ENCODE measurements at regions not wholly inside any gene's neighbourhood (a gene's known extent, or its start where the extent isn't known, plus 50 kb on each side); places are given as distances from the start of the nearest gene placed in this dataset.

DNA sequence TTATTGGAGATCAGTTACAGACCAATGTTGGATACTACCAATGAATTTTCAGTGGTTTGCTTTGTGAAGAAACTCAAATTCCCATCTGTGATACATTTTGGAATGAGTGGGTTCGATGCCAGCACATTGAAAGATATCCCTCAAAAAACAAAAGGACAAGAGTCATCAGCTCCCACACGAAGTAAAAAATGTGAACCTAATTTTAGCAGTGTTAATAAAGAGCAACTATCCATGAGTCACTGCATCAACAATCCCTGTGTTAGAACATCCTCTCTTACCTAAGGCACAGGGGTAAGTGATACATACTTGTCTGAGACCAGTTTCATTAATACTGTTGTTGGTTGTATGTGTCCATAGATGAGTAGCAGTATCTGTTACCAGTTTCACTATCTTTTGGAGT, 551.8 kb upstream of the SOX11 start:
- Histone ChIP-seq H2AFZ (ENCODE audit: low read depth, low read length, severe bottlenecking) (no peak overlapping the region), H3F3A (ENCODE audit: insufficient read depth) (no peaks in the 10 kb centered on the region), H3K27ac (ENCODE audit: low read depth, low read length) (no peak overlapping the region), H3K9me3 (ENCODE audit: insufficient read depth, low read length) (no peaks in the 10 kb centered on the region), H3K36me3 (ENCODE audit: low read length) (no peaks in the 10 kb centered on the region), H3K79me2 (ENCODE audit: insufficient read depth, low read length) (no peaks in the 10 kb centered on the region), H4K20me1 (ENCODE audit: low read depth, low read length) (no peaks in the 10 kb centered on the region), H3K9ac (ENCODE audit: low read length) (no peak overlapping the region), H3K4me2 (ENCODE audit: low read depth, low read length, poor library complexity, severe bottlenecking) (no peak overlapping the region), H3K4me3 (ENCODE audit: insufficient read depth, low read length, poor library complexity, severe bottlenecking) (no peak overlapping the region), H3K27me3 (ENCODE audit: low read length) (no peaks in the 10 kb centered on the region), H3K9me2 (replicated peaks; ENCODE audit: insufficient read depth, low read length) (no peaks in the 10 kb centered on the region)
- TF ChIP-seq EZH2phosphoT487 (conservative IDR thresholded peaks at IDR 0.05; ENCODE audit: low read length): no peak

GRCh38 chr2:5144159-5144558, 548.0 kb upstream of the SOX11 start:
- no peak for TF ChIP-seq EZH2phosphoT487 (conservative IDR thresholded peaks at IDR 0.05; ENCODE audit: low read length)
- no peak for TF ChIP-seq CTCF (IDR thresholded peaks at IDR 0.05; ENCODE audit: insufficient read depth, low read length, poor library complexity, severe bottlenecking)
- no peak overlapping the region for H3K4me3 ChIP-seq (ENCODE audit: insufficient read depth, low read length, poor library complexity, severe bottlenecking)
- H3K79me2 ChIP-seq (ENCODE audit: insufficient read depth, low read length): no peaks in the 10 kb centered on the region

GRCh38 chr2:5145053-5145452, 547.1 kb upstream of the SOX11 start:
- H3K4me2 ChIP-seq (ENCODE audit: low read depth, low read length, poor library complexity, severe bottlenecking): no peak overlapping the region
- no peaks in the 10 kb centered on the region for H3F3A ChIP-seq (ENCODE audit: insufficient read depth)
- H2AFZ ChIP-seq (ENCODE audit: low read depth, low read length, severe bottlenecking): no peak overlapping the region
- H3K9ac ChIP-seq (ENCODE audit: low read length): no peak overlapping the region
- TF ChIP-seq EZH2phosphoT487 (conservative IDR thresholded peaks at IDR 0.05; ENCODE audit: low read length) (no peak), CTCF (IDR thresholded peaks at IDR 0.05; ENCODE audit: insufficient read depth, low read length, poor library complexity, severe bottlenecking) (no peak)
- H3K9me3 ChIP-seq (ENCODE audit: insufficient read depth, low read length): no peaks in the 10 kb centered on the region
- no peaks in the 10 kb centered on the region for H3K9me2 ChIP-seq (replicated peaks; ENCODE audit: insufficient read depth, low read length)
- H3K36me3 ChIP-seq (ENCODE audit: low read length): no peaks in the 10 kb centered on the region
- no peaks in the 10 kb centered on the region for H3K79me2 ChIP-seq (ENCODE audit: insufficient read depth, low read length)
- no peaks in the 10 kb centered on the region for H3K27me3 ChIP-seq (ENCODE audit: low read length)
- H4K20me1 ChIP-seq (ENCODE audit: low read depth, low read length): no peaks in the 10 kb centered on the region
- H3K4me3 ChIP-seq (ENCODE audit: insufficient read depth, low read length, poor library complexity, severe bottlenecking): no peak overlapping the region
- no peak overlapping the region for H3K27ac ChIP-seq (ENCODE audit: low read depth, low read length)

More at GRCh38 chr2:5144159-5144558, 548.0 kb upstream of the SOX11 start:
- Histone ChIP-seq H3K9ac (ENCODE audit: low read length) (no peak overlapping the region), H3K9me2 (replicated peaks; ENCODE audit: insufficient read depth, low read length) (no peaks in the 10 kb centered on the region), H2AFZ (ENCODE audit: low read depth, low read length, severe bottlenecking) (no peak overlapping the region), H3K27ac (ENCODE audit: low read depth, low read length) (no peak overlapping the region), H3K9me3 (ENCODE audit: insufficient read depth, low read length) (no peaks in the 10 kb centered on the region), H3K4me2 (ENCODE audit: low read depth, low read length, poor library complexity, severe bottlenecking) (no peak overlapping the region), H3F3A (ENCODE audit: insufficient read depth) (no peaks in the 10 kb centered on the region), H3K36me3 (ENCODE audit: low read length) (no peaks in the 10 kb centered on the region), H4K20me1 (ENCODE audit: low read depth, low read length) (no peaks in the 10 kb centered on the region), H3K27me3 (ENCODE audit: low read length) (no peaks in the 10 kb centered on the region)

DNA sequence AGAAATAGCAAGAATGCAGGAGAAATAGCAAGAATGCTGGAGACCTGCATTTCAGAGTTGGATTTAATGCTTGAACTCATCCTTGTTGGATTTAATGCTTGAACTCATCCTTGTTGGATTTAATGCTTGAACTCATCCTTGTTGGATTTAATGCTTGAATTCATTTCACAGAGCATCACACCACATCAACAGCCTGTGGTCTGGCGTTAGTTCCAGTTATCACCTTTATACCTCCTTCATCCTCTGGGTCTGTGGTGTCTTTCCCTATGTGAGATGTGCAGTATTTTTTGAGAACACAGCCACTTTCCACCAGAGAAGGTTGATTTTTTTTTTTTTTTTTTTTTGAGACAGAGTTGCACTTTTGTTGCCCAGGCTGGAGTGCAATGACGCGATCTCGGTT, 546.4 kb upstream of the SOX11 start:
- no peaks in the 10 kb centered on the region for H3K27me3 ChIP-seq (ENCODE audit: low read length)
- H3K4me2 ChIP-seq (ENCODE audit: low read depth, low read length, poor library complexity, severe bottlenecking): no peak overlapping the region
- no peak overlapping the region for H3K27ac ChIP-seq (ENCODE audit: low read depth, low read length)
- no peaks in the 10 kb centered on the region for H3K36me3 ChIP-seq (ENCODE audit: low read length)
- no peak overlapping the region for H3K9ac ChIP-seq (ENCODE audit: low read length)
- no peaks in the 10 kb centered on the region for H3K9me2 ChIP-seq (replicated peaks; ENCODE audit: insufficient read depth, low read length)
- H3K4me3 ChIP-seq (ENCODE audit: insufficient read depth, low read length, poor library complexity, severe bottlenecking): no peak overlapping the region
- no peaks in the 10 kb centered on the region for H3K79me2 ChIP-seq (ENCODE audit: insufficient read depth, low read length)
- H3F3A ChIP-seq (ENCODE audit: insufficient read depth): no peaks in the 10 kb centered on the region
- no peak for TF ChIP-seq EZH2phosphoT487 (conservative IDR thresholded peaks at IDR 0.05; ENCODE audit: low read length)
- no peak for TF ChIP-seq CTCF (IDR thresholded peaks at IDR 0.05; ENCODE audit: insufficient read depth, low read length, poor library complexity, severe bottlenecking)
- no peaks in the 10 kb centered on the region for H4K20me1 ChIP-seq (ENCODE audit: low read depth, low read length)
- no peaks in the 10 kb centered on the region for H3K9me3 ChIP-seq (ENCODE audit: insufficient read depth, low read length)
- no peak overlapping the region for H2AFZ ChIP-seq (ENCODE audit: low read depth, low read length, severe bottlenecking)
